ENCODE measurements at regions not wholly inside any gene's neighbourhood (a gene's known extent, or its start where the extent isn't known, plus 50 kb on each side); places are given as distances from the start of the nearest gene placed in this dataset.

- Histone ChIP-seq H2BK15ac (ENCODE audit: low read depth, low read length) (no peak overlapping the region), H4K5ac (ENCODE audit: low read depth, low read length) (no peak overlapping the region), H3K4me2 (ENCODE audit: low read depth, low read length) (no peak overlapping the region), H3K79me1 (ENCODE audit: low read depth in 1 of 2, low read length in 2 of 2) (no peaks in the 10 kb centered on the region), H3K23ac (ENCODE audit: low read depth, low read length) (no peak overlapping the region), H3K4ac (ENCODE audit: low read depth, low read length) (no peak overlapping the region), H2AFZ (replicated peaks; ENCODE audit: low read length, poor library complexity) (no peak overlapping the region), H3K27me3 (ENCODE audit: control insufficient read depth, insufficient read depth, low read length) (no peaks in the 10 kb centered on the region), H4K91ac (ENCODE audit: insufficient read depth, low read depth, low read length) (no peak overlapping the region), H3K18ac (ENCODE audit: low read depth, low read length) (no peak overlapping the region), H3K14ac (replicated peaks; ENCODE audit: low read depth, low read length) (no peak overlapping the region), H3K4me3 (ENCODE audit: insufficient read depth, low read depth, low read length) (no peak overlapping the region), H2BK120ac (ENCODE audit: low read depth, low read length) (no peak overlapping the region), H3K9ac (ENCODE audit: low read depth, low read length) (no peak overlapping the region), H3K9me1 (ENCODE audit: insufficient read depth, low read length) (no peaks in the 10 kb centered on the region), H2BK20ac (ENCODE audit: low read depth, low read length) (no peak overlapping the region), H4K20me1 (ENCODE audit: insufficient read depth, low read length) (no peaks in the 10 kb centered on the region), H2AK9ac (replicated peaks; ENCODE audit: low read depth, low read length, poor library complexity) (no peak overlapping the region), H3K27ac (ENCODE audit: insufficient read depth, low read length) (no peak overlapping the region), H3K9me3 (ENCODE audit: control insufficient read depth, insufficient read depth, low read length) (peaks cover 29% of the 10 kb centered on the region), H2AK5ac (ENCODE audit: low read depth, low read length) (no peak overlapping the region), H3K36me3 (ENCODE audit: control insufficient read depth, insufficient read depth, low read length) (no peaks in the 10 kb centered on the region), H3K56ac (ENCODE audit: extremely low read depth, insufficient read depth, low read length) (no peak overlapping the region), H3K4me1 (ENCODE audit: control insufficient read depth, insufficient read depth, low read length) (no peaks in the 10 kb centered on the region), H2BK5ac (ENCODE audit: low read depth, low read length, poor library complexity, severe bottlenecking) (no peak overlapping the region), H4K8ac (ENCODE audit: low read depth in 2 of 2, low read length in 2 of 2) (no peak overlapping the region)
- ChIA-PET POLR2A (ENCODE audit: unreplicated experiment) (no interaction called here), CTCF (no interaction called here)
- in situ Hi-C loops (cut with MboI; ENCODE audit: low sequenced_read_pairs), result no loop called here
- dilution Hi-C loops (cut with HindIII; ENCODE audit: low sequenced_read_pairs, unreplicated experiment), result no loop called here
- intact Hi-C loops (cut with micrococcal nuclease), result no loop called here
- no peak for DNase-seq
- TF ChIP-seq CTCF (conservative IDR thresholded peaks at IDR 0.05; ENCODE audit: low read depth, low read length) (no peak), MXI1 (IDR thresholded peaks at IDR 0.05; ENCODE audit: borderline replicate concordance, low read depth, low read length) (no peak), NFE2L2 (IDR thresholded peaks at IDR 0.05; ENCODE audit: low read depth, low read length) (no peak), USF2 (IDR thresholded peaks at IDR 0.05; ENCODE audit: low read depth, low read length) (no peak), CHD1 (IDR thresholded peaks at IDR 0.05; ENCODE audit: low read depth, low read length) (no peak), MAFK (IDR thresholded peaks at IDR 0.05; ENCODE audit: low read depth, low read length) (no peak), ELK1 (IDR thresholded peaks at IDR 0.05; ENCODE audit: borderline replicate concordance, low read depth, low read length) (no peak), FOS (IDR thresholded peaks at IDR 0.05; ENCODE audit: low read depth, low read length) (no peak), MAZ (IDR thresholded peaks at IDR 0.05; ENCODE audit: borderline replicate concordance, low read depth, low read length) (no peak), CEBPB (IDR thresholded peaks at IDR 0.05; ENCODE audit: low read depth, low read length) (no peak), SMC3 (IDR thresholded peaks at IDR 0.05; ENCODE audit: low read depth, low read length) (no peak), POLR2A (IDR thresholded peaks at IDR 0.05; ENCODE audit: low read depth, low read length) (no peak)
- WGBS, 2 experiments (ENCODE audit: extremely low coverage in 2 of 2, insufficient read length in 1 of 2), result no CpG with 5 or more reads among the region's 4 CpGs
- ATAC-seq (ENCODE audit: low read depth), result no peak
- no TSS peak for BruUV-seq (replicated peaks)
Observed at GRCh38 chr10:85259908-85260307, 931.5 kb downstream of the CCSER2 start.
